ENCODE measurements at regions not wholly inside any gene's neighbourhood (a gene's known extent, or its start where the extent isn't known, plus 50 kb on each side); places are given as distances from the start of the nearest gene placed in this dataset.

- H3K4me1 Mint-ChIP-seq: no peaks in the 10 kb centered on the region
- no peaks in the 10 kb centered on the region for H3K27me3 Mint-ChIP-seq (ENCODE audit: low read depth)
- no peak overlapping the region for H3K27ac Mint-ChIP-seq
- ChIA-PET POLR2A (no interaction called here), CTCF (no interaction called here)
- ATAC-seq (no peak), DNase-seq (ENCODE audit: low spot score) (no peak)
- no peak overlapping the region for H3K4me3 Mint-ChIP-seq
- TF ChIP-seq RELA (CRISPR knock-in tag; IDR thresholded peaks at IDR 0.05; ENCODE audit: borderline replicate concordance) (no peak), ATF6 (CRISPR knock-in tag; IDR thresholded peaks at IDR 0.05) (no peak), USF2 (CRISPR knock-in tag; IDR thresholded peaks at IDR 0.05) (no peak), CBFB (CRISPR knock-in tag; IDR thresholded peaks at IDR 0.05; ENCODE audit: low read depth) (no peak), ZNF281 (CRISPR knock-in tag; IDR thresholded peaks at IDR 0.05) (no peak), USF1 (CRISPR knock-in tag; IDR thresholded peaks at IDR 0.05) (no peak), TEAD4 (CRISPR knock-in tag; IDR thresholded peaks at IDR 0.05) (no peak), ZNF396 (CRISPR knock-in tag; IDR thresholded peaks at IDR 0.05; ENCODE audit: borderline replicate concordance) (no peak), ATF3 (CRISPR knock-in tag; conservative IDR thresholded peaks at IDR 0.05) (no peak), ZNF425 (CRISPR knock-in tag; conservative IDR thresholded peaks at IDR 0.05) (no peak), EMX1 (CRISPR knock-in tag; IDR thresholded peaks at IDR 0.05) (no peak), ZNF232 (CRISPR knock-in tag; IDR thresholded peaks at IDR 0.05) (no peak), PRDM15 (CRISPR knock-in tag; IDR thresholded peaks at IDR 0.05) (no peak), ZNF423 (CRISPR knock-in tag; IDR thresholded peaks at IDR 0.05) (no peak), ZNF263 (CRISPR knock-in tag; IDR thresholded peaks at IDR 0.05; ENCODE audit: low read depth) (no peak)
- peaks cover 82% of the 10 kb centered on the region for H3K9me3 Mint-ChIP-seq
- peaks cover 46% of the 10 kb centered on the region for H3K36me3 Mint-ChIP-seq
Observed at GRCh38 chr15:95202569-95203349, 971.4 kb downstream of the MCTP2 start.
